K562 (cell line): ENCODE measurements at regions not wholly inside any gene's neighbourhood (a gene's known extent, or its start where the extent isn't known, plus 50 kb on each side); places are given as distances from the start of the nearest gene placed in this dataset.

ENCODE experiments used
- ATAC-seq: fragments of 200-7000 bp; cut with Tn5 transposase; 3 replicates; pipeline ENCODE4 v1.9.1; 2020; ENCODE audit warnings: moderate library complexity
- BruUV-seq: library from RNA; stranded (reverse); fragments of 400-500 nt; replicated peaks from 2 replicates; lab custom pipeline; 2021; lab: Mats Ljungman, UMichigan
- CTCF ChIA-PET: fragments of 300-600 bp; formaldehyde crosslinking; extraction: SDS; loops from one replicate; lab custom pipeline; 2021; ENCODE audit warnings: low intra/inter-chr PET ratio; lab: Yijun Ruan, JAX
- POLR2A ChIA-PET: fragments of 300-600, 350-650 bp; sonication (Branson Sonifier 250); formaldehyde crosslinking; extraction: SDS; loops from one replicate; lab custom pipeline; 2021; ENCODE audit warnings: antibody characterized with exemption, inconsistent platforms; lab: Yijun Ruan, JAX
- DNase-seq, 4 experiments: peaks; one replicate each; pipeline versions ENCODE4 v3.0.0 to v3.0.0-alpha.2; 2011 to 2018; ENCODE audit warnings: low spot score in 3 of 4, mixed read lengths in 3 of 4; ENCODE audit errors: extremely low read depth in 1 of 4
- FAIRE-seq: peaks from 2 replicates; lab custom pipeline; 2011; peaks lifted over from hg19 to GRCh38; lab: Jason Lieb, UNC
- H2AFZ ChIP-seq: 2 replicates; pipeline ENCODE4 v1.6.0; 2011; ENCODE audit warnings: low read depth, low read length, control low read depth, inconsistent platforms
- H3K27ac ChIP-seq: fragments of 200-600 bp; 3 replicates; pipeline ENCODE4 v1.8.0; 2011; ENCODE audit warnings: low read depth, mild to moderate bottlenecking, control low read depth, inconsistent platforms, low read length, moderate library complexity, mixed read lengths; ENCODE audit errors: extremely low read depth
- H3K27me3 ChIP-seq, 2 experiments: fragments of 300-600 bp in 1 of 2; 2 replicates in 1 of 2; 3 replicates in 1 of 2; pipeline versions ENCODE4 v1.6.0 to v1.8.0; 2011; ENCODE audit warnings: inconsistent platforms in 2 of 2, low read length in 2 of 2, mild to moderate bottlenecking in 1 of 2, mixed read lengths in 1 of 2, moderate library complexity in 1 of 2; ENCODE audit not compliant: control insufficient read depth in 2 of 2, insufficient read depth in 2 of 2
- H3K36me3 ChIP-seq: fragments of 300-600 bp; 3 replicates; pipeline ENCODE4 v1.8.0; 2011; ENCODE audit warnings: mild to moderate bottlenecking, low read length, inconsistent platforms; ENCODE audit not compliant: control insufficient read depth, insufficient read depth
- H3K4me1 ChIP-seq, 2 experiments: fragments of 200-600 bp in 1 of 2; replicated peaks in 1 of 2; 2 replicates in 1 of 2; 3 replicates in 1 of 2; pipeline versions ENCODE4 v1.5.1 to v1.8.0; 2011; ENCODE audit warnings: inconsistent platforms in 2 of 2, low read length in 2 of 2, mild to moderate bottlenecking in 1 of 2, mixed read lengths in 1 of 2, moderate library complexity in 1 of 2; ENCODE audit not compliant: control insufficient read depth in 2 of 2, insufficient read depth in 2 of 2
- H3K4me2 ChIP-seq: 2 replicates; pipeline ENCODE4 v1.6.1; 2011; ENCODE audit warnings: low read length, control low read depth, inconsistent platforms, mixed read lengths; ENCODE audit not compliant: insufficient read depth
- H3K4me3 ChIP-seq: fragments of 200-600 bp; sonication (generic), shearing (Covaris generic); 2 replicates; pipeline ENCODE4 v1.5.1; 2016; ENCODE audit warnings: control low read depth, inconsistent platforms
- H3K79me2 ChIP-seq: fragments of 200-600 bp; 3 replicates; pipeline ENCODE4 v1.8.0; 2011; ENCODE audit warnings: low read length, inconsistent platforms; ENCODE audit not compliant: control insufficient read depth, insufficient read depth
- H3K9ac ChIP-seq, 2 experiments: 2 replicates each; pipeline versions ENCODE4 v1.6.0 to v1.6.1; 2011; ENCODE audit warnings: low read depth in 2 of 2, low read length in 2 of 2, control low read depth in 1 of 2, inconsistent platforms in 1 of 2, mild to moderate bottlenecking in 1 of 2, mixed read lengths in 1 of 2; ENCODE audit not compliant: insufficient read depth in 1 of 2
- H3K9me1 ChIP-seq: one replicate; pipeline ENCODE4 v1.6.0; 2011; ENCODE audit warnings: inconsistent platforms, mild to moderate bottlenecking, low read length, moderate library complexity; ENCODE audit not compliant: control insufficient read depth, insufficient read depth
- H3K9me3 ChIP-seq: replicated peaks from 2 replicates; pipeline ENCODE4 v1.5.1; 2011; ENCODE audit warnings: low read depth, low read length, inconsistent platforms; ENCODE audit not compliant: control insufficient read depth, insufficient read depth
- H4K20me1 ChIP-seq: replicated peaks from 2 replicates; pipeline ENCODE4 v1.6.1; 2011; ENCODE audit warnings: low read length, inconsistent platforms, mixed read lengths; ENCODE audit not compliant: control insufficient read depth, insufficient read depth
- BHLHE40 ChIP-seq: IDR thresholded peaks from 2 replicates; pipeline ENCODE4 v1.6.1; 2011; ENCODE audit warnings: low read length, improper control_type of control experiment
- ESRRB ChIP-seq: fragments of 250-450 bp; sonication (Bioruptor Pico); IDR thresholded peaks from 2 replicates; pipeline ENCODE4 v1.5.0; 2020; ENCODE audit warnings: mild to moderate bottlenecking, moderate library complexity, borderline replicate concordance
- GTF2E2 ChIP-seq: fragments of 200-800 bp; sonication (Bioruptor generic); IDR thresholded peaks from 2 replicates; pipeline ENCODE4 v1.6.1; 2016; ENCODE audit warnings: missing genetic modification characterization, missing compliant biosample characterization
- MYNN ChIP-seq, 2 experiments: sonication (generic); formaldehyde crosslinking in 1 of 2; IDR thresholded peaks; 2 replicates each; pipeline versions ENCODE4 v1.5.0 to v1.6.1; 2016 to 2020; ENCODE audit warnings: antibody characterized with exemption in 1 of 2, missing genetic modification reagents in 1 of 2
- NCOA1 ChIP-seq: fragments of 450-650 bp; IDR thresholded peaks from 2 replicates; pipeline ENCODE4 v1.6.1; 2016; ENCODE audit warnings: low read depth
- REST ChIP-seq, 2 experiments: fragments of 450-650 bp; formaldehyde crosslinking in 1 of 2; IDR thresholded peaks; 2 replicates each; pipeline versions ENCODE4 v1.4.0 to v1.6.1; 2014 to 2020; ENCODE audit warnings: mild to moderate bottlenecking in 2 of 2, borderline replicate concordance in 1 of 2, low read depth in 1 of 2
- SMAD3 ChIP-seq: fragments of 450-650 bp; formaldehyde crosslinking; conservative IDR thresholded peaks from 2 replicates; pipeline ENCODE4 v1.4.0; 2020; ENCODE audit warnings: mild to moderate bottlenecking
- SMARCA5 ChIP-seq: fragments of 450-650 bp; IDR thresholded peaks from 2 replicates; pipeline ENCODE4 v1.6.1; 2016
- WGBS: fragments of 100-300 bp; shearing (Covaris generic); methylation state at CpG from one replicate; pipeline ENCODE4 v1.1.6; 2016; ENCODE audit warnings: low coverage, mixed read lengths; ENCODE audit not compliant: insufficient coverage; ENCODE audit errors: missing lambda C conversion rate; 5-methylcytosine and 5-hydroxymethylcytosine counted together
- in situ Hi-C: fragments of 300-500 bp; cut with MboI; formaldehyde crosslinking; loops from 4 replicates; pipeline ENCODE4 v1.15.0; 2018; ENCODE audit warnings: inconsistent platforms, mixed read lengths
- intact Hi-C: fragments of 100-400 bp; cut with micrococcal nuclease; formaldehyde crosslinking; loops from 2 replicates; pipeline ENCODE4 v1.14.2; 2022
- TF ChIP-seq, protein P1 (sequence below): sonication (generic); formaldehyde crosslinking; IDR thresholded peaks from 2 replicates; pipeline ENCODE4 v1.8.0; 2022; ENCODE audit warnings: mild to moderate bottlenecking, missing genetic modification reagents, borderline replicate concordance

DNA sequence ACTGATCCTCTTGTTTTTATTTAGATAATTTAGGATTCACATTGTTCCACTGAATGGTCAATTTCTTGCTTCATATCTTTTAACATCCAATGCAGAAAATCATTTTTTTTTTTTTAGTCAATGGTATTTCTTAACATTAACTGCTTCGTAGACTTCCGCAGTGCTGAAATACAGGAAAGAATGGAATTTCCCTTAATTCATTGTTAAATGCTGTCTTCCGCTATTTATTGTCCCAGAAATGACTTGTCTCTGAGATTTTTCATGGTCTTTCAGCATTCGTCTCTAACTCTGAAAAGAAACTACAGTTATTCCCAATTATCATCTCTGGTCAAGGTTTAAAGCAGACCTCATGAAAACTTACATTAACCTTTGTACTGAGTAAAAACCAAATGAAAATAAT is 1029.1 kb upstream of the MANEA start:
- TF ChIP-seq SMAD3 (CRISPR knock-in tag) (no peak), GTF2E2 (tag) (no peak), MYNN (IDR thresholded peaks at IDR 0.05) (no peak), MYNN (CRISPR knock-in tag; IDR thresholded peaks at IDR 0.05) (no peak), BHLHE40 (no peak), REST (IDR thresholded peaks at IDR 0.05; ENCODE audit: borderline replicate concordance) (no peak), REST (CRISPR knock-in tag; IDR thresholded peaks at IDR 0.05; ENCODE audit: low read depth) (no peak), SMARCA5 (no peak), NCOA1 (no peak), ESRRB (no peak)
- TF ChIP-seq, protein P1, sequence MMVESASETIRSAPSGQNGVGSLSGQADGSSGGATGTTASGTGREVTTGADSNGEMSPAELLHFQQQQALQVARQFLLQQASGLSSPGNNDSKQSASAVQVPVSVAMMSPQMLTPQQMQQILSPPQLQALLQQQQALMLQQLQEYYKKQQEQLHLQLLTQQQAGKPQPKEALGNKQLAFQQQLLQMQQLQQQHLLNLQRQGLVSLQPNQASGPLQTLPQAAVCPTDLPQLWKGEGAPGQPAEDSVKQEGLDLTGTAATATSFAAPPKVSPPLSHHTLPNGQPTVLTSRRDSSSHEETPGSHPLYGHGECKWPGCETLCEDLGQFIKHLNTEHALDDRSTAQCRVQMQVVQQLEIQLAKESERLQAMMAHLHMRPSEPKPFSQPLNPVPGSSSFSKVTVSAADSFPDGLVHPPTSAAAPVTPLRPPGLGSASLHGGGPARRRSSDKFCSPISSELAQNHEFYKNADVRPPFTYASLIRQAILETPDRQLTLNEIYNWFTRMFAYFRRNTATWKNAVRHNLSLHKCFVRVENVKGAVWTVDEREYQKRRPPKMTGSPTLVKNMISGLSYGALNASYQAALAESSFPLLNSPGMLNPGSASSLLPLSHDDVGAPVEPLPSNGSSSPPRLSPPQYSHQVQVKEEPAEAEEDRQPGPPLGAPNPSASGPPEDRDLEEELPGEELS (CRISPR knock-in tag): no peak

More for the DNA sequence above, 1029.1 kb upstream of the MANEA start:
- Histone ChIP-seq H3K27me3 (no peaks in the 10 kb centered on the region), H3K9me3 (no peaks in the 10 kb centered on the region), H3K4me2 (no peak overlapping the region), H3K4me3 (no peak overlapping the region), H3K27ac (no peak overlapping the region), H2AFZ (no peak overlapping the region), H3K36me3 (no peaks in the 10 kb centered on the region), H4K20me1 (no peaks in the 10 kb centered on the region), H3K79me2 (no peaks in the 10 kb centered on the region), H3K4me1 (no peaks in the 10 kb centered on the region), H3K9ac (no peak overlapping the region), H3K9me1 (no peaks in the 10 kb centered on the region)
- in situ Hi-C loops (no loop called here), intact Hi-C loops (no loop called here)
- ChIA-PET CTCF (no interaction called here), POLR2A (no interaction called here)
- DNase-seq: no peak
- no peak for FAIRE-seq
- ATAC-seq: no peak
- BruUV-seq: no TSS peak
- 0% methylated on average over 4 of the region's 4 CpGs for WGBS
